Brain microvascular endothelial cell (primary cell): ENCODE measurements at regions not wholly inside any gene's neighbourhood (a gene's known extent, or its start where the extent isn't known, plus 50 kb on each side); places are given as distances from the start of the nearest gene placed in this dataset.

Experiments used
- DNase-seq: peaks from one replicate; pipeline ENCODE4 v3.0.0-alpha.2; 2020
- H3K27ac ChIP-seq: fragments of 250-450 bp; sonication (Bioruptor Pico); 2 replicates; pipeline ENCODE4 v1.5.1; 2020; ENCODE audit warnings: mild to moderate bottlenecking, moderate library complexity
- H3K27me3 ChIP-seq: fragments of 250-450 bp; sonication (Bioruptor Pico); replicated peaks from 2 replicates; pipeline ENCODE4 v1.5.1; 2020; ENCODE audit warnings: mild to moderate bottlenecking
- H3K36me3 ChIP-seq: fragments of 250-450 bp; sonication (Bioruptor Pico); replicated peaks from 2 replicates; pipeline ENCODE4 v1.5.1; 2020; ENCODE audit warnings: mild to moderate bottlenecking
- H3K4me3 ChIP-seq: 2 replicates; pipeline ENCODE4 v1.5.1; 2011; ENCODE audit warnings: low read depth, mild to moderate bottlenecking, control low read depth, low read length, moderate library complexity
- in situ Hi-C: cut with HindIII; loops from 2 replicates; pipeline ENCODE4 v1.10.0; 2017; ENCODE audit warnings: low sequenced_read_pairs, low pct_ligation_motif_present
- TF ChIP-seq, protein P1 (sequence below): IDR thresholded peaks from 2 replicates; pipeline ENCODE4 v1.5.1; 2011; ENCODE audit warnings: low read depth, mild to moderate bottlenecking, moderate library complexity, low read length, control low read depth, inconsistent platforms; ENCODE audit errors: missing control alignments

DNA sequence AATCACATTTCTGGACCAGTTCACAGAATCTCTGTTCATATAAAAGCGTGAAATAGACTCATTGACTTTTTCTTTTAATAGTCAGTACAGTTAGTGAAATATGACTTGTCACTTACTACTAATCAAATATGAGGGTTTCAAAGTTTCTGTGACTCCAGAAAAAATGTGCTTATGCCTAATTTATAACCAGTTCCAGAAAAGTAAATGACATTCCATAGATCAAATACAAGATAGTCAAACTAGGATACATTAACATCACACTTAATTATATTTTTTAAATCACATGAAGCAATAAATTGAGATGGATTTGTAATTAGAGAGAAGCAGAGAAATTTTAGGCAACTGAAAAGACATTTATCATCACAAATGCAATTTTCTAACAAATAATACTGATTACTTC, 491.4 kb downstream of the KIF20B start:
- Histone ChIP-seq H3K27ac (no peak overlapping the region), H3K36me3 (no peaks in the 10 kb centered on the region), H3K27me3 (no peaks in the 10 kb centered on the region), H3K4me3 (no peak overlapping the region)
- in situ Hi-C loops, result no loop called here
- TF ChIP-seq, protein P1, sequence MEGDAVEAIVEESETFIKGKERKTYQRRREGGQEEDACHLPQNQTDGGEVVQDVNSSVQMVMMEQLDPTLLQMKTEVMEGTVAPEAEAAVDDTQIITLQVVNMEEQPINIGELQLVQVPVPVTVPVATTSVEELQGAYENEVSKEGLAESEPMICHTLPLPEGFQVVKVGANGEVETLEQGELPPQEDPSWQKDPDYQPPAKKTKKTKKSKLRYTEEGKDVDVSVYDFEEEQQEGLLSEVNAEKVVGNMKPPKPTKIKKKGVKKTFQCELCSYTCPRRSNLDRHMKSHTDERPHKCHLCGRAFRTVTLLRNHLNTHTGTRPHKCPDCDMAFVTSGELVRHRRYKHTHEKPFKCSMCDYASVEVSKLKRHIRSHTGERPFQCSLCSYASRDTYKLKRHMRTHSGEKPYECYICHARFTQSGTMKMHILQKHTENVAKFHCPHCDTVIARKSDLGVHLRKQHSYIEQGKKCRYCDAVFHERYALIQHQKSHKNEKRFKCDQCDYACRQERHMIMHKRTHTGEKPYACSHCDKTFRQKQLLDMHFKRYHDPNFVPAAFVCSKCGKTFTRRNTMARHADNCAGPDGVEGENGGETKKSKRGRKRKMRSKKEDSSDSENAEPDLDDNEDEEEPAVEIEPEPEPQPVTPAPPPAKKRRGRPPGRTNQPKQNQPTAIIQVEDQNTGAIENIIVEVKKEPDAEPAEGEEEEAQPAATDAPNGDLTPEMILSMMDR, result no peak
- no peak for DNase-seq

DNA sequence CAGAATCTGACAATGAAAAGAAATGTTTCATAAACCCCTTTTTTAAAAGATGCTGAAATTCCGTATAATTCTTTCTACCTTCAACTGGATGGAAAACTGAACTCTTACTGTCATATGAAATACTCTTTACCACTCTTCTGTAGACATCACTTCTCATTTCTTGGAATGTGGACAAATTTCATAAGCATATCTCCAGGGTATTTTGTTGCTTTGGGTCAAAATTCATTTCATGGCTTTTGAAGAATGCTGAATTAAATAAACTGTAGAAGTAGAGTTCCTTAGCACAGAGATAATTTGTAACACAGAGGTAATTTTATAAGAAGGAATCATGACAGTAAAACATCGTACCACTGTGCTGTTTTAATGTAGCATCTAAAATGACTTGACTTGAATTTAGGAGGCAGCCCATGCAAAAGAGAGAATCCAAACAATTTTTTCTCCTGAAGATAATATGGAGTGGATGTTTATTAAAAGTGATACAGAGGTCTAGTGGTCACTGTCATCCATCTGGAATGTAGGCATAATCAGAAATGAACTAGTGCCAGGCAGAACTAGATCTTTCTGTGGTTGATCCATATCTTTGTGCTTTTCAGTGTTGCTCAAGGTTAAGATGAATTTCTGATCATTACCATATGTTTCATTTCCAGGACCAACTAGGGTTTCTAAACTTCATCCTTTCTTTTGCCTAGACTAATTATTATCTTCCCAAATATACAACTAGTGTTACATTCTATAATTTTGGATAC, 492.0 kb downstream of the KIF20B start:
- H3K4me3 ChIP-seq, result no peak overlapping the region
- peak overlapping the region; percentile 30 for H3K27ac ChIP-seq
- peak; percentile 79 for DNase-seq
- in situ Hi-C loops, result no loop called here
- TF ChIP-seq, protein P1, result no peak
- H3K36me3 ChIP-seq, result no peaks in the 10 kb centered on the region
- H3K27me3 ChIP-seq, result no peaks in the 10 kb centered on the region

DNA sequence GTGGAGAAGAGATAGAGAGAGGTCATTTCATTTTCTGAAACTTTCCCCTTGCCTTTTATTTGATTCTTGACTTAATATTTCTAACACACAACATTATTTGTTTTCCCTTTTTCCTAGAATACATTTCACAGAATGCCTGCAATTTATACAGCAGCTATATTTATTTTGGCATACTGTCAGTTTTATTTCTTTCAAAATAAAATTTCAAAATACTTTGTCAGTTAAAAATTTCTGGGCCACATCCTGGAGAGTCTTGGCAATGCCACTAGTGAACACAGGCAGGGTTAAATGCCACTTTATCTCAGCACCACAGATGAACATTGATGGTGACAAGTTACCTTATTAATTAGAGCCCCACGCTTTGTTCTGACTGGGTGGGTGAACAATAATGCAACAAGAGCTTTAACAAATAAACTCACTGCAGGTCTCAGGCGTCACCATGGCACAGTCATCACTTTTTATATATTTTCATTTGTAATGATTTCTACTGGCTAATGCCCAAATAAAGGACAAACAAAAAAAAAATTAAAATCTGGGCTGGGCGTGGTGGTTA, 494.0 kb downstream of the KIF20B start:
- Histone ChIP-seq H3K36me3 (no peaks in the 10 kb centered on the region), H3K27me3 (no peaks in the 10 kb centered on the region), H3K27ac (no peak overlapping the region), H3K4me3 (no peak overlapping the region)
- in situ Hi-C loops, result no loop called here
- no peak for DNase-seq
- TF ChIP-seq, protein P1, result no peak

DNA sequence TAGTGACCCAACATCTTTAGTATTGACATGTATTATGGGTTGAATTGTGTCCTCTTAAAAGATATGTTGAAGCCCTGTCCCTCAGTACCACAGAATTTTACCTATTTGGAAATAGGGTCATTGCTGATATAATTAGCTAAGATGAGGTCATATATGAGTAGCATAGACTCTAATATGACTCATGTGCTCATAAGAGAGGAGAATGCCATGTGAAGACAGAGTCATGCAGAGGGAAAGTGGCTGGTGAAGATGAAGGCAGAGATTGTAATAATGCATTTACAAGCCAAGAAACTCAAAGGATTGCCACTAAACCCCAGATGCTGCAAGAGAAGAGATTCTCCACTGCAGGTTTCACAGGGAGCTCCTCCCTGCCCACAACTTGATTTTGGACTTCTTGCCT, 496.4 kb downstream of the KIF20B start:
- in situ Hi-C loops, result no loop called here
- peak; percentile 43 for DNase-seq
- TF ChIP-seq, protein P1, result no peak

DNA sequence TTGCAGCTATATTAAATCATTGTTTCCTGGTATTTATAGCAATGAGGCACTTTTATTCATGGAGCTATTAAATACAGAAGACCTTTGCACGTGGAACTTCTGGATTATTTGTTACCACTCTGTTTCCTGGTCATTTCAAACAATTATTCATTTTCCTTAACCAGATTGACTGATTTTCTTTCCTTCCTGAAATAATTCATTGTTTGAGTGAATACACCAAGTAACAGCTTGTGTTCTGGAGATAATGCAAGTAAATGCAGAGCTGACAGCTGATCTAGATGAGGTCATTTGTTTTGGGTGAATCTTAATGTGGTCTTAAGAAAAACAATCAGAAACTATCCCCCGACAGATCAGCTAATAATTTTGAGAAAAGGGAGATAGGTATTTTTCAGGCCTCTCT, 497.7 kb downstream of the KIF20B start:
- Histone ChIP-seq H3K4me3 (no peak overlapping the region), H3K27ac (no peak overlapping the region), H3K27me3 (no peaks in the 10 kb centered on the region), H3K36me3 (no peaks in the 10 kb centered on the region)
- TF ChIP-seq, protein P1, result no peak
- no peak for DNase-seq
- in situ Hi-C loops, result no loop called here

More for the DNA sequence above, 496.4 kb downstream of the KIF20B start:
- Histone ChIP-seq H3K4me3 (no peak overlapping the region), H3K36me3 (no peaks in the 10 kb centered on the region), H3K27ac (no peak overlapping the region), H3K27me3 (no peaks in the 10 kb centered on the region)
